ENCODE measurements at regions not wholly inside any gene's neighbourhood (a gene's known extent, or its start where the extent isn't known, plus 50 kb on each side); places are given as distances from the start of the nearest gene placed in this dataset.

- TF ChIP-seq, protein P1, sequence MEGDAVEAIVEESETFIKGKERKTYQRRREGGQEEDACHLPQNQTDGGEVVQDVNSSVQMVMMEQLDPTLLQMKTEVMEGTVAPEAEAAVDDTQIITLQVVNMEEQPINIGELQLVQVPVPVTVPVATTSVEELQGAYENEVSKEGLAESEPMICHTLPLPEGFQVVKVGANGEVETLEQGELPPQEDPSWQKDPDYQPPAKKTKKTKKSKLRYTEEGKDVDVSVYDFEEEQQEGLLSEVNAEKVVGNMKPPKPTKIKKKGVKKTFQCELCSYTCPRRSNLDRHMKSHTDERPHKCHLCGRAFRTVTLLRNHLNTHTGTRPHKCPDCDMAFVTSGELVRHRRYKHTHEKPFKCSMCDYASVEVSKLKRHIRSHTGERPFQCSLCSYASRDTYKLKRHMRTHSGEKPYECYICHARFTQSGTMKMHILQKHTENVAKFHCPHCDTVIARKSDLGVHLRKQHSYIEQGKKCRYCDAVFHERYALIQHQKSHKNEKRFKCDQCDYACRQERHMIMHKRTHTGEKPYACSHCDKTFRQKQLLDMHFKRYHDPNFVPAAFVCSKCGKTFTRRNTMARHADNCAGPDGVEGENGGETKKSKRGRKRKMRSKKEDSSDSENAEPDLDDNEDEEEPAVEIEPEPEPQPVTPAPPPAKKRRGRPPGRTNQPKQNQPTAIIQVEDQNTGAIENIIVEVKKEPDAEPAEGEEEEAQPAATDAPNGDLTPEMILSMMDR (conservative IDR thresholded peaks at IDR 0.05; ENCODE audit: low read length): no peak
- no peak for TF ChIP-seq EZH2phosphoT487 (IDR thresholded peaks at IDR 0.05; ENCODE audit: borderline replicate concordance, low read depth, low read length)
Observed at GRCh38 chr6:152824666-152825065, 74.1 kb downstream of the VIP start.
